DMS114 treated with DMSO at 0.1 percent for 48 hours (cell line): ENCODE measurements at regions not wholly inside any gene's neighbourhood (a gene's known extent, or its start where the extent isn't known, plus 50 kb on each side); places are given as distances from the start of the nearest gene placed in this dataset.

Experiments used
- DNase-seq: peaks from one replicate; lab custom pipeline; 2025; ENCODE audit not compliant: unreplicated experiment; lab: John Stamatoyannopoulos, UW

DNA sequence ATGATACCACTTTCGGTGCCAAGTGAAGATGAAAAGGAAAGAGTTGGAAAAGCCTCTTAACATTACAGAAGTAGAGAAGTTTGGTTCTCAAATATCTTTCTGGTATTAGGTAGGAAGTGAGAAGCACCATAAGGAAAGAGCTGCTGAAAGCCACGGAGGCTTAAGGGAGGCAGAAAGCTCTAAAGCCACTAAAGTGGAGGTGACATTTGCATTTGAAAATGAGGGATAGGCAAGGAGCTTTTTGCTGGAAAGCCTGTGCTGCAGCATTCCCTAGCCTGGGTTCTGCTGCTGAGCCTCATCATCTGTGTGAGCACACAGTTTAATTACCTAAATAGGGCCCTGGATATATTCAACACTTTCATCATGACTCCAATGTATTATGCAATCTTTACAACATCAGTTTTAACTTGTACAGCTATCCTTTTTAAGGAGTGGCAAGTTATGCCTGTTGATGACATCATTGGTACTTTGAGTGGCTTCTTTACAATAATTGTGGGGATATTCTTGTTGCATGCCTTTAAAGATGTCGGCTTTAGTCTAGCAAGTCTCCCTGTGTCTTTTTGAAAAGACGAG is 315.4 kb downstream of the RBM26 start:
- DNase-seq, result no peak

DNA sequence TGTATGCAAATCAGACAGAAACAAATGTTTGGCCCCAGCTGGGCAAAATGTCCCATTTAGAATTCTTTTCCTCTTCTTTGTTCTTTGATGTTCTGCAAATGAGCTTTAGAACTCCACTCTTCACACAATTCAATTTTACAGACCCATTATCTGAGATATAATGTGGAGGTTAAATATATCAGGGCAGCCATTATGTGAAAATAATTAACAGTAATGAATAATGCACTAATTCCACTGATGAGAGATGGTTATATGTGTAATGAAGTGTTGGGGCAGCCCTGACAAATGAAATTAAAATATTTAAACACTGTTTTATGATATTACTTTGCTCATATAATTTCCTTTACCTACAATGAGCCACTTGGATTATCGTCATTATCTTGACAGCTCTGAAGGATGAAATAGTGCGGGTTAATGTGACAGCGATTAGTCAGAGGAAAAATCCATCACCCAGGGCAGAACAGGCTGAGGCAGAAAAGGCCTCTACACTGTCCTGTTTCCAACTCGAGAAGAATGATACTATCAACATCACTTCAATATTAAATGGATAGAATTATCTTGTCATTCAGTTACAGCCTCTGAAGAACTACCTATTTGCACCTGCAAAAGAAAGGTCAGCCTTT is 321.1 kb downstream of the RBM26 start:
- DNase-seq, result no peak

DNA sequence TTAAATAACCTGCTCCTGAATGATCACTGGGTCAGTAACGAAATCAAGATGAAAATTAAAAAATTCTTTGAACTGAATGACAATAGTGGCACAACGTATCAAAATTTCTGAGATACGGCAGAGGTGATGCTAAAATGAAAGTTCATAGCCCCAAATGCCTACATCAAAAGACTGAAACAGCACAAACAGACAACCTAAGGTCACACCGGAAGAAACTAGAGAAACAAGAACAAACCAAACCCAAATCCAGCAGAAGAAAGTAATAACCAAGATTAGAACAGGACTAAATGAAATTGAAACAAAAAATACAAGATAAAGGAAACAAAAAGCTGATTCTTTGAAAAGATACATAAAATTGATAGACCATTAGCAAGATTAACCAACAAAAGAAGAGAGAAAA is 324.1 kb downstream of the RBM26 start:
- no peak for DNase-seq

DNA sequence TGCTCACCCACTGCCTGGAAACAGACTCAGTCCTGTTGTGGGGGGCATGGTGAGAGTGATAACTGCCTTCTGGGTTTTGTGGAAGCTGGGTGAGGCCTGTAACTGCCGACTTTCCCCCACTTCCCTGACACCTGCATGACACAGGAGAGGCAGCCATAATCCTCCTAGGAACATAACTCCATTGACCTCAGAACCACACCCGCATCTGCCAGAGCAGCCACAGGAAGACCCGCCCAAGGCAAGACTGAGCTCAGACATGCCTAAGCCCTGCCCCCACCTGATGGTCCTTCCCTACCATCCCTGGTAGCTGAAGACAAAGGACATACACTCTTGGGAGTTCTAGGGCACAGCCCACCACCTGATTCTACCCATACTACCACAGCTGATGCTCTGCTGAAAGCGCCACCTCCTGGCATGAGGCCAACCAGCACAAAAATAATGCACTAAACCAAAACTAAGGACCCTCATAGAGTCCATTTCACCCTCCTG is 326.7 kb downstream of the RBM26 start:
- no peak for DNase-seq

DNA sequence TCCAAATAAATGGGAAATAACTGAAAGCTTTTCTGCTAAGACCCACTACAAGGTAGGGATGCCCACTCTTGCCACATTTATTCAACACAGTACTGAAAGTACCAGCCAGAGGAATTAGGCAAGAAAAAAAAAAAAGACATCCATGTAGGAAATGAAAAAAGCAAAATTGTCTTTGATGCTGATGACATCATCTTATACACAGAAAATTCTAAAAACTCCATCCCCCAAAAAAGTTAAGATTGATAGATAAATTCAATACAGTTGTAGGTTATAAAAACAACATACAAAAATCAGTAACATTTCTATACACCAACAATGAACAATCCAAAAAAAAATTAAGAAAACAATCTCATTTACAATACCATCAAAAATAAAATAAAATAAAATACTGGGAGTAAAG is 330.4 kb downstream of the RBM26 start:
- no peak for DNase-seq

DNA sequence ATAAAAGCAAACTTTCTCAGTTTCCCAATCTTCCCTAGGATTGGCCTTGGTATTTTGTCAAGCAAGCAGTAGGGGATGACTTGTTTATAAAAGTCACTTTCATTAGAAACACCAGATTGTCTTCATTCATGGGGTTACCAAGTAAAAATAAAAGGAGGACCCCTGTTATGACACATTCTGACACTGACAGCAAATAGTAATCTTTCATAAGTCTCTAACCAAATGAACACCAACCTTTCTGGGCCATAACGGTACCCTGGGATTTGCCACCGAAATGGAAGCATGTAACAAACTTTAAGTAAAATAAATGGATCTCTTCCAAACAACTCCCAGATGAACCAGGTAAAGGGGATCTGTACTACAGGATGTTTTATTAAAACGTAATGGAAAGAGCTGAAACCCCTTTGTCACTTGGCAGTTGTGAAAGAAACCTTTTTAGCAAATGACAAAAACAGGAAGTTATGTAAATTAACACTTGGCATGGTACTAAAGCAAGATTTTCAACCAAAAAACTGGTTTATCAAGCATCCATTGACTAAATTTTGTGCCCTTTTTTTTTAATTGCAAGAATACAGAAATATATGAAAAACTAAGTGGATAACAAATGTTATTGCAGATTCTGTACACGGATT is 335.6 kb downstream of the RBM26 start:
- DNase-seq, result no peak

GRCh38 chr13:79062291-79062690 is 343.8 kb downstream of the RBM26 start:
- DNase-seq, result no peak

- no peak for DNase-seq
Measured at GRCh38 chr13:79060216-79060615, 345.8 kb downstream of the RBM26 start.

DNA sequence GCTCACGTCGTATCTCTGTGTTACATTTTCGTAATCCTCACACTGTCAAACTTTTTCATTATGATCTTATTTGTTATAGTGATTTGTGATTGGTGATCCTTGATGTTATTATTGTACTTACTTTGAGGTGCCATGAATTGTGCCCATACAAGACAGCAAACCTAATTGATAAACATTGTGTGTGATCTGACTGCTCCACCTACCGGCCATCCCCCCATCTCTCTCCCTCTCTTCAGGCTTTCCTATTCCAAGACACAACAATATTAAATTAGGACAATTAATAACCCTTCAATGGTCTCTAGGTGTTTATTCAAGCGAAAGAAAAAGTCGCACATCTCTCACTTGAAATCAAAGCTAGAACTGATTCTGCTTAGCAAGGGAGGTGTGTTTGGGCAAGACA is 349.3 kb downstream of the RBM26 start:
- DNase-seq, result no peak

- DNase-seq, result no peak
Measured at GRCh38 chr13:79051472-79051871, 354.6 kb downstream of the RBM26 start.

DNA sequence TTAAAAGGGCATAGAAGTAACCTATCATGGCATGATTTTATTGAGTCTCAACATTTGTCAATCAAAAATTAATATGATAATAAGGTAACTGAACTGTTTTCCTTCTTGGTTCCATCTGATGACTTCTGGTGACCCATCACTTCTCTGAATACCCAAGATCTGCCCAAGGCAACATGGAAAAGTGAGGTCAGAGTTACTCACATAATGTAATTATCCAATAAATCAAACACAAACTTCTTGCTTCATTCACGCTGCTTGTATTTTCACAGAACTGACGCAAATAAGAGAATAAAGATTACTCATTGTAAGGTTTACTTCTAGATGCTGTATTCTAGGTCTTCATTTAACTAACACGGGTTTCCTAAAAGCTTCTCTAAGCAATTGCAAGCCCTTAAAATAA is 361.6 kb downstream of the RBM26 start:
- no peak for DNase-seq

DNA sequence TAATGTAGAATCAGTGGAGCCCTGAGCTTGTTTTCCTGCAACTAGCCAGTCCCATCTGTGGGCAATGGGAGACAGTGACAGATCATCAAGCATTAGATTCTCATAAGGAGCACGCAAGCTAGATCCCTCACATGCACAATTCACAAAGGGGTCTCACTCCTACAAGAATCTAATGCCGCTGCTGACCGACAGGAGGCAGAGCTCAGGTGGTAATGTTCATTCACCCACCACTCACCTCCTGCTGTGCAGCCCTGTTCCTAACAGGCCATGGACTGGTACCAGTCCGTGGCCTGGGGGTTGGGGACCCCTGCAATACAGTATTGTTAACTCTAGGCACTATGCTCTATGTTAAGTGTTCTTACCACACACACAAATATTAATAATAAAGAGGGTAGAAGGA is 362.8 kb downstream of the RBM26 start:
- DNase-seq, result no peak

GRCh38 chr13:79037197-79037596 is 368.9 kb downstream of the RBM26 start:
- DNase-seq, result no peak

- DNase-seq, result no peak
Measured at GRCh38 chr13:79034341-79034740, 371.7 kb downstream of the RBM26 start.

DNA sequence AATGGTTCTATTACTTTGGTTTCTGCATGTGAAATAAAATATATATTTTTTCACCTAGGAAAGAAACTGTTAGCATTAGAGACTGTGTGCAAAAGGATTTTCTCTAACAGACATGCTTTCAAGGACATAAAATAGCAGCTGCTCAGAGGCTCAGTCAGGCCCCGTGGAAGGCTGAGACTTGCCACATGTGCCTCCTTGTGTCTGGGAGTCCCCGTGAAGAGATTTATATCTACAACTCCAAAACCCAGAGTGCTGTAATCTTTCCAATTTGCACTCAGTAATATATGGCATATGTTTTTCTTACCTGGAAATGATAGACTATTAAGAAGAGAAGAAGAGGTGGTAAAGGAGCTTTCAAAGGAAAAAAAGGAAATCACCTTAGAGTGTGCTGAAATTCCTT is 371.6 kb upstream of the OBI1 start:
- DNase-seq, result no peak

DNA sequence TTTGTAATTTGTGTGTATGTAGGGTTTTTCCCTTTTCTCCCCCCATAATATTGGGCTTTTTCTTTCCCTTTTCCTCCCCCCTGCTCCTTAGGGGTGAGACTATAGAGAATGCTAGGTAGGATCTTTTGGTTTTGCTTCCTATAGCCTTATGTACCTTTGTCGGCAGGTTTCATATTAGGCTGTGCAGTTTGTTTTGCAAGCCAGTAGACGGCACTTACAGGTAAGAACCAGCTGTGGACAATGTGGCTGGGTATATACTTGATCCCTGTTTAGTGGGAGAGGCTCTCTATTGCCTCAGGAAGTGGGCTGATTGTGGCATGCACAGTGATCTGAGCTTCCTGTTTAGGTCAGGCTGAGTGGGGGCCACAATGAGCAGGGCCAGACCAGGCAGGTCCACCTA is 359.2 kb upstream of the OBI1 start:
- DNase-seq, result no peak

DNA sequence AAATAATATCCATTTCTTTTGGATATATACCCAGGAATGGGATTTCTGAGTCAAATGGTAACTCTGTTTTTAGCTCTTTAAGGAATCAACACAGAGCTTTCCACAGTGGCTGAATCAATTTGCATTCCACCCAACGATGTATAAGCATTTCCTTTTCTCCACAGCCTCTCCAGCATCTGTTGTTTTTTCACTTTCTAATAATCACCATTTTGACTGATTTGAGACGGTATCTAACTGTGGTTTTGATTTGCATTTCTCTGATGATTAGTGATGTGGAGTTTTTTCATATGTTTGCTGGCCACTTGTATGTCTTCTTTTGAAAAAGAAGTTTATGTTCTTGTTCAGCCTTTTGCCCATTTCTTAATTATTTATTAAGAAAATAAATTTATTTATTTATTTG is 352.2 kb upstream of the OBI1 start:
- DNase-seq, result no peak

DNA sequence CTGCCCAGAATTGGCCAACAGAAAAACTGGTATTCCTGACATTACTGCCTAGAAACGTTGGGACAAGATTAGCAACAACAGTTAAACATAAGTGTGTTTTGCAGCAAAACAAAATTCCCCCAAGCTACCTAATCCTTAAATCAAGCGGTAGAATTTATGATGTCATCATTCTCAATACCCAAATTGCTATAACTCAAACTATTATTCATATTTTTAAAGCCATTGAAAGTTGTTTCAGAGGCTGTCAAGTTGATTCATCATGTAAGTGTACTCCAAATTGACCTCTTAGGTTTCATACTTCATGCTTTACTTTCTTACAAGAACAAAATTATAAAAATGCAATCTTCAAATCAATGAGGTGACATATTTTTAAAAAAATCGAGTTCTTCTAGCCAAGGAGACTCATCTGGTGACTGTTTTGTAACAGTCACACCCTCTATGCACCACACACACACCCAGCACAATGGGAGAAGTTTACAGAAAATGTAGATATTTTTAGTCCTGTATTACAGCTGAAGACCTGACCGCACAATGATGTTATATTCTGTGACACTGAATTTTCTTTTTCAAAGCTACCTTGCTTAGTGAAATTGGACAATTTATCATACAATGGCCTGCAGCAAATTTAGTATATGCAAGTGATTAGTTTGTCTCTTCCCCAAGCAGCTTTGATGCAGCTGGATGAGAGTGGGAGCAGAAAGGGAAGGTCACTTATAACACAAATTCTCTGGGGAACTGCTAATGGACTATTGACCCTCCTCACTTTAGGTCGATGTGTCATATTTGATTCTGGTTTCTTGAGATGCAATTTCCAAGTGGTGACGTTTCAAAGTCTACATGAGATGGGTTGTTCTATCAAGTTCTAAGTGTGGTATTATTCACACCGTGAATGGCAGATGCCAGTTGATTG is 345.3 kb upstream of the OBI1 start:
- no peak for DNase-seq

DNA sequence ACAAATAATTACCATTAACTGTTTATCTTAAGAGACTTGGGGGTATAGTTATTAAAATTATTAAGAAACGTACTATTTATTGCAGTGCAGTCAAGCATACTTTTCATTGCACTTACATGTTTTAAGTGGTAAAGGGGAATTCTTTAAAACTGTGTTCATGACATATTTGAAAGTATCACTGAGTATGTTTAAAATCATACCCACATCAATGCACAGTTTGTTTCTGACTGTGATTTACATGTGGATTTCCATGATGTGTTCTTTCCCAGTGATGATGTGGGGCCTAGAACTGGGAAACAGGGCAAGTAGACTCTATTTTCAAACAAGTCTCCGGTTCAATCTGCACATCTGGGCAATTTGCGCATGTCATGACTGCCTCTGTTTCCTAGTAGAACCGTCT is 340.5 kb upstream of the OBI1 start:
- no peak for DNase-seq

DNA sequence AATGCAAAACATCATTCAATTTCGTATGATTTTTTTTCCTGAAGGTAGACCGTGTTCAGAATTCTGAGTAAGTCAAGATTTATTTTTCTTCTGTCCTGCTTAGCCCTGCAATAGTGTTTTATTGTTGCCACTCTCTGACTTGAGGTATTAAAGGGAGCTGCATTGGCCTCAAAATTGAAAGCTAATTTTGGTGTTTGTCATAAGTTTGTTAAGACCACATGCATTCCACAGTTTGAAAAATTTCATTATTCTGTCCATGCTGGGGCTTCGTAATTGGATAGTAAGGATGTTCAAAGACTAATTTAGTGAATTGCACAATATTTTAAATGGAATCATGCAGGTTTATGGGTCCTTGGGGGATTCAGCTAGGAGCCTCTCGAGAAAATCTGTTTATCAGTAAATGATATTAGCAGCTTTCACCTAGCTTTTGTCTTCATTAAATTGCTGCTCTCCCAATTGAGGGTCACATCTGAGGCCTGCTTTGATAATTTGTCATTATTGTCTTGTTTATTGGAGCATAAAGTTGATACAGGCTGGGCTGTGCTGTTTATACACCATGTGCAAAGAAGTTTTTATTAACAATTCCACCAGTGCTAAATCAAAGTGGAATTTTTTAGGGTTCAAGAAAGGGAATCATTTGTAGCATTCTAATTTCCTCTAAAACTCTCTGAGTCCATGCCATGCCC is 339.8 kb upstream of the OBI1 start:
- DNase-seq, result no peak
